Epithelial cell of esophagus (primary cell): ENCODE measurements at regions not wholly inside any gene's neighbourhood (a gene's known extent, or its start where the extent isn't known, plus 50 kb on each side); places are given as distances from the start of the nearest gene placed in this dataset.

Experiments
- DNase-seq: peaks from one replicate; pipeline ENCODE4 v3.0.0; 2010; ENCODE audit warnings: low read depth
- H3K4me3 ChIP-seq: 2 replicates; pipeline ENCODE4 v1.5.1; 2011; ENCODE audit warnings: mild to moderate bottlenecking, low read length, control low read depth
- CTCF ChIP-seq: IDR thresholded peaks from 2 replicates; pipeline ENCODE4 v1.5.1; 2011; ENCODE audit warnings: low read depth, mild to moderate bottlenecking, low read length, control low read depth, inconsistent platforms; ENCODE audit not compliant: insufficient read depth; ENCODE audit errors: missing control alignments

GRCh38 chr16:85984947-85985451 is 86.0 kb downstream of the IRF8 start:
- no peak overlapping the region for H3K4me3 ChIP-seq
- no peak for DNase-seq
- no peak for TF ChIP-seq CTCF

DNA sequence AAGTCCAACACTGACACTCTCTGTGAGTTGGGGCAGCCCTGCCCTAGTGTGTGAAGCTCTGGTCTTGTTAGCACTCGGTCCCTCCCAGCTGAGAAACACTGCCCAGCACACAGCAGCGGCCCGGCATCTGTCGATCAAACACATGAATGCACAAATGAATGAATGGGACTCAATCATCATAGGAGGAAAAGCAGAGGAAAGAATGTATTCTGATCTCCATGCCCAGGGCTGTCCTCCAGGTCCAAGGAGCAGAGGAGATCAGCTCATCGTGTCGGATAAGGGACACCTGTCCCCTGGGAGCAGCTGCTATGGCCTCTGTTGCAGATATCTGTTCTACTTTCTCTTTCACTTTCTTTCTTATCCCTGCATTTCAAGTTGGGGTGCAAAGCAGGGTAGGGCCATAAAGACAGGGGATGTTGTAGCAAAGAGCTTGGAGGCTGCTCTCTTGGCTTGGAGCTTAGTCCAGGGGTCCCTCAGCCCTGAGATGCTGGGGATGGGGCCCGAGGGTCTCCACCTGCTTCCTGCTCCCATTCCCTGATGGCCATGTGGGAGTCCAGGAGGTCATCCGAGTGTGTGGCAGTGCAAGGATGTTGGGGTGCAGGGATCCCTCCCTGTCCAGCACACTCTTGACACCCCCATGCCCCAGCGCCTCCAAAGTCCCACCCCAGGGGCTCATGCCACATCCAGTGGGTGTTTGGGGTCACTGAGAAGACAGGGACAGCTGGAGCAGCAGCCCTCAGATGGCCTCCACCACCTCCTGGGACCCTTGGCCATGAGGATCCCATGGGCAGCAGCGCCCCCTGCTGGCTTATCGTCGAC is 88.2 kb downstream of the IRF8 start:
- DNase-seq = no peak
- TF ChIP-seq CTCF = no peak
- no peak overlapping the region for H3K4me3 ChIP-seq

GRCh38 chr16:85987750-85988078 is 88.8 kb downstream of the IRF8 start:
- TF ChIP-seq CTCF = no peak

DNA sequence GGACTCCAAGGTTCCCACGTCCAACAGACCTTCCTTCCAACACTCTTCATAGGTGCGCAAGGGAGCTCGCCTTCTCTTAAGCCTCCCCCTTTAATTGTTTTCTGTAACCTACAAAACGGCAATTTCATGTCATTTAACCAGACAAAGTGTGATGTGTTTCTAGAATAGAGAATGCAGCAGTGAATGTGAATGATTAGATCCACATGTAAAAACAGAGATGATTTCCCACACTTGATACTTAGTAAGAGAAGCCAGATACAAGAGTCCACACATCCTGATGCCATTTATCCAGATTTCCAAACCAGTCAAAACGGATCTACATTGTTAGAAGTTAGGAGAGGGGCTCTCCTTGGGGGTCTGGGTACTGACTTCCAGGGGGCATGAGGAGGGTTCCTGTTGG is 89.3 kb downstream of the IRF8 start:
- no peak for DNase-seq
- no peak overlapping the region for H3K4me3 ChIP-seq
- no peak for TF ChIP-seq CTCF

More at GRCh38 chr16:85987750-85988078, 88.8 kb downstream of the IRF8 start:
- DNase-seq = no peak
- H3K4me3 ChIP-seq = no peak overlapping the region

GRCh38 chr16:85988723-85989313 is 89.9 kb downstream of the IRF8 start:
- no peak for DNase-seq
- no peak for TF ChIP-seq CTCF
- no peak overlapping the region for H3K4me3 ChIP-seq

- no peak for DNase-seq
- H3K4me3 ChIP-seq = no peak overlapping the region
- no peak for TF ChIP-seq CTCF
Measured at GRCh38 chr16:85989376-85989775, 90.4 kb downstream of the IRF8 start.
